Ovary (tissue), 7 donors: ENCODE measurements at regions not wholly inside any gene's neighbourhood (a gene's known extent, or its start where the extent isn't known, plus 50 kb on each side); places are given as distances from the start of the nearest gene placed in this dataset.

ENCODE experiments used
- DNase-seq, 5 donors: peaks; one replicate each; pipeline ENCODE4 v3.0.0-alpha.2; 2019 to 2020
- H3K27ac ChIP-seq, 2 donors: fragments of 200-600 bp; one replicate each; pipeline versions ENCODE4 v1.5.1 to v1.8.0; 2019 to 2022
- H3K27me3 ChIP-seq: fragments of 200-600 bp; one replicate; pipeline ENCODE4 v1.8.0; 2022
- H3K36me3 ChIP-seq: fragments of 200-600 bp; sonication (generic); one replicate; pipeline ENCODE4 v1.5.1; 2019
- H3K4me1 ChIP-seq: one replicate; pipeline ENCODE4 v1.8.1; 2013; ENCODE audit warnings: mild to moderate bottlenecking, moderate library complexity; ENCODE audit not compliant: insufficient read depth
- H3K4me3 ChIP-seq: fragments of 200-600 bp; sonication (generic); one replicate; pipeline ENCODE4 v1.5.1; 2017
- H3K9me3 ChIP-seq, 2 donors: fragments of 200-600 bp in 1 of 2; sonication (generic) in 1 of 2; one replicate each; pipeline versions ENCODE4 v1.5.1 to v1.8.1; 2013 to 2019; ENCODE audit warnings: mild to moderate bottlenecking in 1 of 2, moderate library complexity in 1 of 2
- CTCF ChIP-seq, 3 donors: fragments of 450-650 bp in 2 of 3; fragments of 200-600 bp in 1 of 3; IDR thresholded peaks; one replicate each; pipeline versions ENCODE4 v1.5.1 to v1.8.0; 2016 to 2022; ENCODE audit warnings: antibody characterized with exemption in 3 of 3, mild to moderate bottlenecking in 1 of 3
- EP300 ChIP-seq: sonication (generic); formaldehyde crosslinking; IDR thresholded peaks from one replicate; pipeline ENCODE4 v1.6.1; 2017; ENCODE audit warnings: antibody characterized with exemption
- POLR2A ChIP-seq: fragments of 450-650 bp; IDR thresholded peaks from one replicate; pipeline ENCODE4 v1.6.1; 2017; ENCODE audit warnings: antibody characterized with exemption, mild to moderate bottlenecking, moderate library complexity
- WGBS, 3 donors: extraction: QIAGEN DNeasy Blood & Tissue Kit in 1 of 3; methylation state at CpG; one replicate each; pipeline versions ENCODE4 v1.1.5 to v1.1.7; 2013 to 2017; 5-methylcytosine and 5-hydroxymethylcytosine counted together
- intact Hi-C, 4 donors: fragments of 100-400 bp; cut with DNase I; formaldehyde crosslinking; loops; one replicate each; pipeline versions ENCODE4 v1.11.0 to v1.15.1; 2022 to 2023
- donor health status: DM: no; HTN: no; CAD: no; lungs with moderate emphysema.
- donor health status: DM: no; HTN: no; CAD: no.
- donor health status: Bipolar disorder and iron deficiency.
- donor health status: DM: no; HTN: no; CAD: no.
- donor health status: DM: yes; HTN: yes; CAD: no.

- Histone ChIP-seq H3K4me3 (no peak overlapping the region), H3K4me1 (peaks cover 34% of the 10 kb centered on the region), H3K27ac (peak overlapping the region in 1 of 2 donors; percentile 86), H3K9me3 (no peaks in the 10 kb centered on the region), H3K36me3 (no peaks in the 10 kb centered on the region), H3K27me3 (no peaks in the 10 kb centered on the region)
- 88 to 95% (median 92%) methylated on average over 5 of the region's 5 CpGs for WGBS, 3 donors
- intact Hi-C loops, result no loop called here
- TF ChIP-seq POLR2A (no peak), EP300 (no peak), CTCF (IDR thresholded peaks at IDR 0.05) (no peak)
- DNase-seq, result no peak
These were observed 315.8 kb upstream of the ZNF32 start for GRCh38 chr10:43964486-43964885.

- Histone ChIP-seq H3K36me3 (no peaks in the 10 kb centered on the region), H3K27me3 (no peaks in the 10 kb centered on the region), H3K9me3 (no peaks in the 10 kb centered on the region), H3K27ac (peak overlapping the region in 1 of 2 donors; percentile 86), H3K4me3 (no peak overlapping the region), H3K4me1 (peaks cover 39% of the 10 kb centered on the region)
- 83 to 86% (median 86%) methylated on average over 10 of the region's 10 CpGs for WGBS, 3 donors
- DNase-seq, result peak in 1 of 5 donors; percentile 49
- intact Hi-C loops, result no loop called here
- TF ChIP-seq POLR2A (no peak), EP300 (no peak), CTCF (IDR thresholded peaks at IDR 0.05) (no peak)
These were observed 315.2 kb upstream of the ZNF32 start for GRCh38 chr10:43963793-43964425.

DNA sequence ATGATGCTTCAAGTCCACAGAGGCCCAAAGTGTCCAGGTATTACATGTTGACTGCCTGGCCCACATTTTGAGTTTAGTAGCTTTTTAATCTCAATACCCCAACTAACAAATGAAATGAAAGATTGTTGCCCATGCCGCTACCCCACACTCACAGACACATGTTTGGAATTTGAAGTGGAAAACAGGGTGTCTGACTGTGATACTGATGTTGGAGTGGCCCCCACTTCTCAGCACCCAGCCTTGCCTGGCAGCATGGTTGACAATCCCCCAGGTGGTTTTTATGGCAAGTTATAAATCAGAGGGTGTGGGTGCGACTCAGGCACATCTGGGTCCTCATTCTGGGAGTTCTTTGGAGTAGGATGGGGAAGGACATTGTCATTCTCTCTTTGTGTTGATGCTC is 314.7 kb upstream of the ZNF32 start:
- Histone ChIP-seq H3K27ac (peak overlapping the region in 1 of 2 donors; percentile 86), H3K4me3 (no peak overlapping the region), H3K27me3 (no peaks in the 10 kb centered on the region), H3K9me3 (no peaks in the 10 kb centered on the region), H3K4me1 (peaks cover 44% of the 10 kb centered on the region), H3K36me3 (no peaks in the 10 kb centered on the region)
- no peak for TF ChIP-seq EP300
- no peak for TF ChIP-seq POLR2A
- no peak for TF ChIP-seq CTCF (IDR thresholded peaks at IDR 0.05)
- WGBS, 3 donors, result 58 to 84% (median 79%) methylated on average over 2 of the region's 2 CpGs
- DNase-seq, result no peak
- intact Hi-C loops, result no loop called here

DNA sequence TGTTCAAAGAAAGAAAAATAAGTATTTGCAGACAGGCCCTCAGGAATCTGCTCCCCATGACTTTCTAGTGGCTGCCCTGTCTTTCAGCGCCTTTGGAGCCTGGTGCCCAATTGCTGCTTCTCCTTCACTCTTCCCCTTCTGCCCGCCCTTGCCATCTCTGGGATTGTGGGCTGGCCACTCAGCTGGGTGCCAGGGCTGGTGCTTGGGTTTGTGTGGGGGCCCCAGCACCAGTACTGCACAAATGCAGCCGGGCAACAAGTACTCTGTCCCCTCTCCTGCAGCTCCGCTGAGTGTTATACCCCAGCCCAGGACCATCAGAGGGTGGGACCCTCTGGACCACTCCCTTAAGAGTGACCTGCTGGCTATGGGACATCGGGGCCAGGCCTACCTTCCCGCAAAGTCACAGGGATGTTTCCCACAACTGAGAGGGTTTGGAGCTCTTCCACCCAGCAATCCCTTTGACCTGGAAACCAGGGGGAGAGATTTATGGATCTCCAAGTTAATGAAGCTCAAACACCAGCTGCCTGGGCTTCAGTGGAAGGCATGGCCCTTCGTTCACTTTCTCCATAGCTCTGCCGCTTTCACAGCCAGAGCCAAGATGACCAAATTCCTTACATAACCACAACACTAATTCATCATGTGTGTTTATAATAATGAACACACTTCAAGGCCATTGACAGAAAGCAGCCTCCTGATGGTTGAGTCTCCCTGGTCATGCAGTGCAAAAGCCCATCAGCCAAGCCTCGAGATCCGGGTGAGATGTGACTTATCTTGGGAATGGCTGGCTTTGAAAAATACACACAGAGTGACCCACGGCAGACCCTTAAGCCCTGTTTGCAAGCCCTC is 313.9 kb upstream of the ZNF32 start:
- Histone ChIP-seq H3K27me3 (no peaks in the 10 kb centered on the region), H3K4me1 (peaks cover 49% of the 10 kb centered on the region), H3K4me3 (no peak overlapping the region), H3K9me3 (no peaks in the 10 kb centered on the region), H3K36me3 (no peaks in the 10 kb centered on the region), H3K27ac (peak overlapping the region in 1 of 2 donors; percentile 86)
- WGBS, 3 donors, result 27 to 43% (median 33%) methylated on average over 11 of the region's 11 CpGs
- TF ChIP-seq EP300 (no peak), POLR2A (no peak), CTCF (IDR thresholded peaks at IDR 0.05) (no peak)
- peak; percentile 56 to 73 (median 66) for DNase-seq
- intact Hi-C loops, result no loop called here
